ENCODE measurements at regions not wholly inside any gene's neighbourhood (a gene's known extent, or its start where the extent isn't known, plus 50 kb on each side); places are given as distances from the start of the nearest gene placed in this dataset.

GRCh38 chr14:42277840-42278239, 671.2 kb downstream of the LRFN5 start:
- DNase-seq: no peak

DNA sequence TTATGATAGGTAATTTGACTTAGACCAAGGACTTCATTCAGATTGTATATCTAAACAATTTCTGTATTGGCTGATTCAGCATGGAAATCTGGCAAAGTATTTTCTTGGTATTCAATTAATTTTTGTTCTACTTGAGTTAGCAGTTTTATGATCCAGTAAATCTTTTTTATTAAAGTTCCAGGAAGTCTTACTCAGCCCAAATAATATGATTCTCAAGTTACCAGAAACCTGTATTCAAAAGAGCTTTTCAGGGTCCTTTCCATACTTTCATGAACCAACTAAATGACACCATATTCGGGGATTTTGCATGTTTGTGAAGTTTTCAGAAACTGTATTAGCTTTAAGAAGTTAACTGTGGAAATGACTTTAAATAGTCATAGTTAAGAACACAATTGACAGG, 662.6 kb downstream of the LRFN5 start:
- DNase-seq: no peak

DNA sequence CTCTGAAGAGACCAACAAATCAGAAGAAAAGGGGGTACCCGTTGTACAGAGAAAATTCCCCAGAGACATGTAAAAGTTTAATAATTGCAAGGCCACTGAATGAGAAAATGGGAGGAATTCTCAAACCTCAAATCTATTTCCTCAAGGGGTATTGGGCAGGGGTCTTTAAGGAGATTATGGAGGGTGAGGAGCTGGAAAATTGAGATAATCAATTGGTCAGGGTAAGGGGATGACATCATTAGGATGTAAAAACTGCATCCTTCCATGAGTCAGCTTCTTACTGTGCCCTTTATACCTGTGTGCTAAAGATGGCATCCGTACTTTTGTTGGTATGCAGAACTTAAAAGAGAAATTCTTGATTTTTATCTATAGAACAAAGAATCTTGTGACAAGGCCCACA, 641.5 kb downstream of the LRFN5 start:
- no peak for DNase-seq

GRCh38 chr14:42241101-42241500, 634.4 kb downstream of the LRFN5 start:
- no peak for DNase-seq

DNA sequence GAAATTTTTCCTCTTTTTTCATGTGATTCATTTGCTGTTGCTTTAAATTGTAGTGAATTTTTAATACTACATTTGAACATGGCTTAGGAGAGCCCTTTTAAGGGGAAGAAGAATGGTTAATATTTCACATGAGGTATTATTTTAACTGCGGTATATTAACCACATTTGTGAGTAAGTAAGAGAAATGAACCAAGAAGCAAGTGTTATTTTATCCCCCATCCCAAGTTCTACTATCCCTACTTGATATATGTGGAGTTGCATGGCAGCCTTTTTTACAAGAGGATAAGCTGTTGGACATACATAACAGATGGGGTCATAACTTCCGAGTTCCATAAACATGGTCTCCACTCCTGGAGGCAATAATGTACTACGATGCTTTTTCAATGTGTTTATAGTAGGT, 623.3 kb downstream of the LRFN5 start:
- no peak for DNase-seq

GRCh38 chr14:42229294-42229693, 622.6 kb downstream of the LRFN5 start:
- no peak for DNase-seq

DNA sequence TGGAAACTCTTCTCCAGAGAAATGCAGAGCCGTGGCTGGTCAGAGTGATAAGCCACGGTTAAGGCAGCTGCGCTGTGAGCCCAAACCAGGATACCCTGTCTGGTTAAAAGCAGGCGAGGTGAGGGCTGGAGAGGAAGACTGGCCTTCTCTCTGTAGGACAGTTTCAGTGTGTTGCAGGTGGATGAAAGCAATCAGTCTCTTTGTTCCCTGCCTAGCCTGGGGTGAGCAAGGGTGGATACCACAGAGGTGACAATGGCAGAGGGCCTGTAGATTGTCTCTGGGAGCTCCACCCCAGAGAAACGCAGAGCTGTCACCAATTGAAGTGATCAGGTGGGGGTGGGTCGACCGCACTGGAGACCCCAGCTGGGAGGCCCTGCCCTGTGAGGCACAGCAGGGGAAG, 621.9 kb downstream of the LRFN5 start:
- no peak for DNase-seq

DNA sequence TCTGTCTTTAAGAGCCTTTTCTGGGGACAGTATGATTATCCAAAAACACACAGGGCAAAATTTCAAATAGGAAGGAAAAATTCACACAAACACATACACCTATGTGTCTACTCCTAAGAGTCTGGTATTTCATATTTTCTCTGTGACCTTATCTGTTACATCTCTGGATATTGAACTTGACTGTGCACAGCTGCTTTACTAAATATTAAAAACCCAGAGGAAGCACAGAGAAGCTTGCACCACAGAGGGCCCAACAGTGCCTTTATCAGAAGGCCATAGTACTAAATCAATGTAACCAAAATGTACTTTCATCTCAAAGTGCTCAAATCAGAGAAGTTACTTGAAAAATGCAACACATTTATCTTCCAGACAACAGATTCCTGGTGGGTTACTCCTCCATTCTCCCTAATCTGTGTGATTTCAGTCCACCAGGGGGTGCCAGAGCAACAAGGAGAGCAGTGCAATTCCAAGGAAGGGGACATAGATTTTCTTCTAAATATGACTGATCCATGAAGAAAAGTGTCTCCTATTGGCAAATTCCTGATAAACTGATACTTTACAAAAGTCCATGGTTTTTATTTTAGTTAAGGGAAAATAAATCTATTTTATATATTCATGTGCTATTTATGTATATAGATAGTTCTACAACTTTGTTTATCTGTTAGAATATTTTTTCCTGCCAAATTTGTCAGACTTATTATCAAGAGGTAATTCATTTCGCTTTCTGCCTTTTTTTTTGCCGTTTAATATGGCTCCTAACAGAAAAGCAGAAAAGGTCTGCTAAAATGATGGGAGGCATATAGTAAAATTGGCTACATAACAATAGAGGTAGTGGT, 617.6 kb downstream of the LRFN5 start:
- peak; percentile 7 to 16 for DNase-seq

GRCh38 chr14:42222924-42223471, 616.3 kb downstream of the LRFN5 start:
- DNase-seq: no peak

DNA sequence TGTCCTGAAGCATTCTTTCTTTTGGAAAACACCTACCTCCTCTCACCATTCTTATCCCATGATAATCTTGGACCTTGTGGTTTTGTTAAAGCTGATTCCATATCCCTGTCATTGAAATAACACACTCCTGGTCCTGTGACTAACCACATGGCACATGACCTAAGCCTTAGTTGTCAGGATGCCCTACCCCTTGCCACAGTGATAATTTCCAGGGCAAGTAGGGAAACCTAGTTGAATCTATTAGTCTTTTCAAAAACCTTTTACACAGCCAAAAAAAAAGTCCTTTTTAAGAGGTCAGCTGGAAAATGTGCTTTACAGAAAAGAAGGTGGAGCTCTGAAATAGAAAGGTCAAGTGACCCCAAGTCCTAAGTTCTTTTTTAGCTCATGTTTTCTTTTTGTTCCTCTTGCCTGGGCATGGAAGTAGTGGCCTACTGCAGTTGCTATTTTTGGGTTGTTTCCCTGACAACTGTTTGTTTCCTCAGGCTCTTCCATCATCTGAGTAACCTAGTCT, 608.4 kb downstream of the LRFN5 start:
- DNase-seq: no peak

GRCh38 chr14:42200957-42201356, 594.3 kb downstream of the LRFN5 start:
- no peak for DNase-seq

DNA sequence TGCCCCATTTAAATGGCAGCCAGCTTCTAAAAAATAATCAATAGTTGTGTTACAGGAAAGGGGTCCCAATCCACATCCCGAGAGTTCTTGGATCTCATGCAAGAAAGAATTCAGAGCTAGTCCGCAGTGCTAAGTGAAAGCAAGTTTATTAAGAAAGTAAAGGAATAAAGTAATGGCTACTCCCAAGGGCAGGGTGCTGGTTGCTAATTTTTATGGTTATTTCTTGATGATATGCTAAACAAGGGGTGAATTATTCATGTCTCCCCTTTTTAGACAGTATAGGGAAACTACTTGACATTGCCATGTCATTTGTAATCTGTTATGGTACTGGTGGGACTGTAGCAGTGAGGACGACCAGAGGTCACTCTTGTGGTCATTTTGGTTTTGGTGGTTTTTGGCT, 591.3 kb downstream of the LRFN5 start:
- no peak for DNase-seq

DNA sequence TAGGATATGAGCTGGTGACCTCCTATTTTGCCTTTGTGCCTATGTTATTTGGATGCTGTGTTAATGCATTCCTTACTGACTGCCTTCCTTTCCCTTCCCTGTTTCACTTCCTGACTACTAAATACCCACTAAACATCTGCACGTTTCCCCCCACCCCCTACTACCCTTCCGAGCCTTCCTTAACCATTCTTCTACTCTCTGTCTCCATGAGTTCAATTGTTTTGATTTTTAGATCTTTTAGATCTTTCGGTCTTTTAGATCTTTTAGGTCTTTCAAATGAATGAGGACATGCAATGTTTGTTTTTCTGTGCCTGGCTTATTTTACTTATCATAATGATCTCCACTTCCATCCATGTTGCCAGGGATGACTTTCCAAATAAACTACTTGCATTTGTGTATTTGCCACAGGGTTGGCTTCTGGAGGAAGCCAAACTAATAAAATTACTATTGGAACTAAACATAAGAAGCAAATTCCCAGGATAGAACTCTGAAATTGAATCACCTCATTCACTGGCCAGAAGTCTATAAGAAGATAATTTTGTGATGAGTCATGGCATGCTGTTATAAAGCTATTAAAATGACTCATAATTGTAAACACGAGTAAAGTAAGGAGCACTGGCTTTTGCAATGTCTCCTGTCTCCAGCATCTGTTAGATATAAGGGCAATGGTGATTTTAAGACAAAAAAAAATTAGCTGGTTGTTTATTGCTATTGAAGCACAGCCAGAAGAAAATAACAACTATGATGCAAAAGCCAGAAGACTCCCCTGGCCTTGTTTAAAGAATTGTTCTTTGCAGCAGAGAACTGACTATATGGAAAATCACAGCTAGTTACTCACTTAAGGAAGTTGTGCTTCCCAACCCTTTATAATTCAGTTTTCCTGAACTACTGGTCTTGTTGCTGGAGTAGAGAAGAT, 586.3 kb downstream of the LRFN5 start:
- DNase-seq: no peak

DNA sequence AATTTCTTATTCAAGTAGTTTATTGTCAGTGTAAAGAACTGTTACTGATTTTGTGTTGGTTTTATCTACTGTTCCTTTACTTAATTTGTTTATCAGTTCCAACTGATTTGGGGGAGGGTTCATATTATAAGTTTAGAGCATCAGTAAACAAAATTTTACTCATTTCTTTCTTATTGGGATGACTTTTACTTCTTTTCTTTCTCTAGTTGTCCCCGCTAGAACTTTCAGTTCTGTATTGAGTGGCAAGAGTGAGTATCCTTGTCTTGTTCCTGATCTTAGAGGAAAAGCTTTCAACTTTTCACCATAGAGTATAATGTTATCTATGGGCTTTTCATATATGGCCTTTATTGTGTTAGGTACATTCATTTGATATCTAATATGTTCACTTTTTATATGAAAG, 584.1 kb downstream of the LRFN5 start:
- no peak for DNase-seq

GRCh38 chr14:42187846-42188245, 581.2 kb downstream of the LRFN5 start:
- no peak for DNase-seq

DNA sequence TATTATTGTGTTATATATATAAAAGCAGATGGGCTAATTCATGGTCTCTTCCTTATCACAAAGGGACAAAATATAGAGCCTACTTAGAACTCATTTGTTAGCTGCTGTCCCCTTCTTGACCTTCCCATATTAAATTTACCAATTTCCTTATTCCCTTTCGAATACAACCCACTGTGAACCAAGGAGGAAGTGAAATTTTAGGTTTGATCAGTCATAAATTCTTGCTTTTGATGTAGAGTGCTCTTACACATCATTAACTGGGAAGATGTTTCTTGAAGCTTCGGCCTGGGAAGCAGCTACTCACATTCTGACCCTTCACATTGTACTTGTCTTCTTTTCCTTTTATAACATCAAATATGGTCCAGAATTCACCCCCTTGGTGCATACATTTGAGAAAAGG, 579.0 kb downstream of the LRFN5 start:
- DNase-seq: no peak

DNA sequence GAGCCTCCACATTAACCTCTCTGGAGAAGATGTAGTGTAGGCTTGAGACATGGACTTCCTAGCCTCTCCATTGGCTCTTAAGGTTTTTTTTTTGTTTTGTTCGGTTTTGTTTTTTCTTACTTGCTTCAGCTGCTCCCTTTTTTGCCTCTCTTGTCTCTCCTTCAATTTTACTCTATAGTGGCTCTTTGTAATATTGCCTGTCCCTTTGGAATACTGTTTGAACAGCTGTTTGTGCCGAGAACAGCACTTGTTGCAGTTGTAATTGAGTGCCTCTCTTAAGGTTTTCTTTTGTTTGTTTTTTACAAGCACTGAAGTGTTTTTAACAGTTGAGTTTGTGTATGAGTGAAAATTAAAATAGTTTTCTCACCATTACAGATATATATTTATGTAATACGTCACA, 567.7 kb downstream of the LRFN5 start:
- DNase-seq: no peak

GRCh38 chr14:42173206-42173605, 566.5 kb downstream of the LRFN5 start:
- DNase-seq: no peak

- DNase-seq: no peak
Observed at GRCh38 chr14:42172304-42172703, 565.6 kb downstream of the LRFN5 start.

GRCh38 chr14:42163136-42163535, 556.5 kb downstream of the LRFN5 start:
- no peak for DNase-seq

DNA sequence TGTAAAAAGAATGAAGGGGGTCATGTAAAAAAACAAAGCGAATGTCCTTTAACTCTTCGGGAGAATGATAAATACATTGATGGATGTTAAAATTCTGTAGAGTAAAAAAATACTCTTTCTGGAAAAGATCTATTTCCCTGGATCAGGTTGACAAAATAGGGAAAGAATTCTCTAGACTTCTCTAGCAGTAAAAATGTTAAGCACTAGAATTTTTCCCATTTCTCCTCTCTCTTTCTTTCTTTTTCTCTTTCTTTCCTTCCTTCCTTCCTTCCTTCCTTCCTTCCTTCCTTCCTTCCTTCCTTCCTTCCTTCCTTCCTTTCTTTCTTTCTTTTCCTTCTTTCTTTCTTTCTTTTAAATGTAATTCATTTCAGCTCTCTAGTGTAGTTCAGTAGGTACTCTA, 552.5 kb downstream of the LRFN5 start:
- DNase-seq: no peak

DNA sequence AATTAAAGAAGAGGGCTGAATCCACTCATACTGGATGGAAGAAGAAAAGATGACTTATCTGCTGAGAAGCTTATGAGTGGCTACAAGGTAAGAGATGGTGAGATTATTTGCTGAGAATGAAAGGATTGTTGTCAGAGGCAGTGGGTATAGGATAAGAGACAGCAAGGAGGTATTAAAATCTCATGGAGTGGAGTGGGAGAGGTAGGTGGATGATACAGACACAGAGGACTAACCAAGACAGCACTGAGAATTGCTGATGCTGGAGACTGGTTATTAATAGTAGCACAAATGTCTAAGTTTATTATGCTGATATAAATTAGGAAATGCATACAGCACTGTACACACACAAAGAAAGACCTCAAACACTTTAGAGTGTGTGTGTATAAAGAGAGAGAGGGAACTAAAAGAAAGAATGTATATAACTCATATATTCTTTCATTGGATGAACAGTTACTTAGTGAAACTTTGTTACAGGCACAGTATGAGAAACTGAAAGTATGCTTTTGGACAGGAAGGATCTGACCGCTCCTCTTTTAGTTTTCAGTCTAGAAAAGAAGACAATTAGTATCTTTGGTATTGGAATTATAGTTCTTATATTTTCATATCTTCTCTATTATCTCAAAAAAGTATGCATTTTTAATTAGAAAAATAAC, 543.1 kb downstream of the LRFN5 start:
- DNase-seq: no peak

GRCh38 chr14:42145766-42146165, 539.1 kb downstream of the LRFN5 start:
- DNase-seq: no peak
